Neural progenitor cell (in vitro differentiated cells): ENCODE measurements at regions not wholly inside any gene's neighbourhood (a gene's known extent, or its start where the extent isn't known, plus 50 kb on each side); places are given as distances from the start of the nearest gene placed in this dataset.

ENCODE experiments used
- DNase-seq: peaks from one replicate; pipeline ENCODE4 v3.0.0-alpha.2; 2016; ENCODE audit warnings: low spot score
- H2AFZ ChIP-seq: fragments of 200-600 bp; sonication (generic); replicated peaks from 2 replicates; pipeline ENCODE4 v1.6.1; 2016; ENCODE audit warnings: antibody characterized with exemption
- H3F3A ChIP-seq: fragments of 200-600 bp; sonication (generic); 2 replicates; pipeline ENCODE4 v1.6.1; 2016; ENCODE audit warnings: antibody characterized with exemption, low read depth
- H3K27ac ChIP-seq: fragments of 200-600 bp; sonication (generic); 2 replicates; pipeline ENCODE4 v1.5.1; 2016; ENCODE audit warnings: mild to moderate bottlenecking
- H3K27me3 ChIP-seq: fragments of 200-600 bp; sonication (generic); 2 replicates; pipeline ENCODE4 v1.6.1; 2016; ENCODE audit warnings: mild to moderate bottlenecking, moderate library complexity
- H3K36me3 ChIP-seq: fragments of 200-600 bp; sonication (generic); 2 replicates; pipeline ENCODE4 v1.5.1; 2016
- H3K4me1 ChIP-seq: fragments of 200-600 bp; sonication (generic); 2 replicates; pipeline ENCODE4 v1.6.1; 2016; ENCODE audit warnings: mixed run types
- H3K4me2 ChIP-seq: fragments of 200-600 bp; sonication (generic); 2 replicates; pipeline ENCODE4 v1.6.1; 2016
- H3K4me3 ChIP-seq: fragments of 200-600 bp; sonication (generic); 2 replicates; pipeline ENCODE4 v1.5.1; 2016
- H3K79me2 ChIP-seq: fragments of 200-600 bp; sonication (generic); 2 replicates; pipeline ENCODE4 v1.6.1; 2016; ENCODE audit warnings: low read depth
- H3K9ac ChIP-seq: fragments of 200-600 bp; sonication (generic); 2 replicates; pipeline ENCODE4 v1.6.1; 2016
- H3K9me3 ChIP-seq: fragments of 200-600 bp; sonication (generic); 2 replicates; pipeline ENCODE4 v1.5.1; 2016; ENCODE audit warnings: low read depth
- H4K20me1 ChIP-seq: fragments of 200-600 bp; sonication (generic); 2 replicates; pipeline ENCODE4 v1.6.1; 2016; ENCODE audit warnings: low read depth
- H3K27ac Mint-ChIP-seq: 3 replicates; pipeline ENCODE4 v1.8.0; 2021; ENCODE audit warnings: mixed read lengths
- H3K27me3 Mint-ChIP-seq: 2 replicates; pipeline ENCODE4 v1.8.0; 2022; ENCODE audit warnings: low read depth, mild to moderate bottlenecking, inconsistent platforms, moderate library complexity, mixed read lengths; ENCODE audit not compliant: insufficient read depth
- H3K36me3 Mint-ChIP-seq: 3 replicates; pipeline ENCODE4 v1.8.0; 2021; ENCODE audit warnings: mixed read lengths
- H3K4me1 Mint-ChIP-seq: 3 replicates; pipeline ENCODE4 v1.8.0; 2021; ENCODE audit warnings: mixed read lengths
- H3K4me3 Mint-ChIP-seq: 3 replicates; pipeline ENCODE4 v1.8.0; 2021; ENCODE audit warnings: mild to moderate bottlenecking, moderate library complexity, mixed read lengths
- H3K9me3 Mint-ChIP-seq: 3 replicates; pipeline ENCODE4 v1.8.0; 2020; ENCODE audit warnings: mixed read lengths
- CTCF ChIP-seq: fragments of 200-600 bp; sonication (generic); IDR thresholded peaks from 2 replicates; pipeline ENCODE4 v1.5.1; 2017; ENCODE audit warnings: antibody characterized with exemption, mild to moderate bottlenecking
- EZH2 ChIP-seq: fragments of 200-600 bp; sonication (generic); IDR thresholded peaks from 2 replicates; pipeline ENCODE4 v1.6.1; 2017; ENCODE audit warnings: antibody characterized with exemption, mild to moderate bottlenecking, moderate library complexity
- EZH2phosphoT487 ChIP-seq: fragments of 200-600 bp; sonication (generic); IDR thresholded peaks from 2 replicates; pipeline ENCODE4 v1.6.1; 2017; ENCODE audit warnings: antibody characterized with exemption

- Mint-ChIP-seq H3K4me3 (no peak overlapping the region), H3K36me3 (no peaks in the 10 kb centered on the region), H3K9me3 (peaks cover 2% of the 10 kb centered on the region), H3K27me3 (no peaks in the 10 kb centered on the region), H3K27ac (no peak overlapping the region), H3K4me1 (no peaks in the 10 kb centered on the region)
- Histone ChIP-seq H3K9me3 (no peaks in the 10 kb centered on the region), H3F3A (no peaks in the 10 kb centered on the region), H3K4me3 (no peak overlapping the region), H2AFZ (no peak overlapping the region), H3K79me2 (no peaks in the 10 kb centered on the region), H3K36me3 (no peaks in the 10 kb centered on the region), H3K27me3 (no peaks in the 10 kb centered on the region), H3K27ac (no peak overlapping the region), H3K4me2 (no peak overlapping the region), H4K20me1 (no peaks in the 10 kb centered on the region), H3K4me1 (peaks cover 7% of the 10 kb centered on the region), H3K9ac (no peak overlapping the region)
- TF ChIP-seq EZH2 = no peak
- TF ChIP-seq CTCF = no peak
- no peak for TF ChIP-seq EZH2phosphoT487
- no peak for DNase-seq
Measured at GRCh38 chr4:178349601-178350000, 907.4 kb upstream of the AGA start.

GRCh38 chr4:178351185-178351584 lies 908.9 kb upstream of the AGA start:
- Histone ChIP-seq H3K27ac (no peak overlapping the region), H4K20me1 (no peaks in the 10 kb centered on the region), H3K36me3 (no peaks in the 10 kb centered on the region), H3K4me1 (peaks cover 7% of the 10 kb centered on the region), H3K9me3 (no peaks in the 10 kb centered on the region), H3K27me3 (no peaks in the 10 kb centered on the region), H3K9ac (no peak overlapping the region), H3K79me2 (no peaks in the 10 kb centered on the region), H3F3A (no peaks in the 10 kb centered on the region), H2AFZ (no peak overlapping the region), H3K4me2 (no peak overlapping the region), H3K4me3 (no peak overlapping the region)
- Mint-ChIP-seq H3K27me3 (no peaks in the 10 kb centered on the region), H3K4me1 (no peaks in the 10 kb centered on the region), H3K36me3 (peaks cover 3% of the 10 kb centered on the region), H3K4me3 (no peak overlapping the region), H3K27ac (no peak overlapping the region), H3K9me3 (peaks cover 2% of the 10 kb centered on the region)
- no peak for TF ChIP-seq EZH2
- TF ChIP-seq EZH2phosphoT487 = no peak
- no peak for TF ChIP-seq CTCF
- DNase-seq = no peak

- H3K4me1 ChIP-seq = no peaks in the 10 kb centered on the region
- no peak for DNase-seq
- Mint-ChIP-seq H3K9me3 (no peaks in the 10 kb centered on the region), H3K27me3 (no peaks in the 10 kb centered on the region), H3K4me3 (no peak overlapping the region), H3K36me3 (peaks cover 3% of the 10 kb centered on the region), H3K4me1 (peaks cover 8% of the 10 kb centered on the region), H3K27ac (no peak overlapping the region)
- no peaks in the 10 kb centered on the region for H3F3A ChIP-seq
- H4K20me1 ChIP-seq = no peaks in the 10 kb centered on the region
- H3K4me2 ChIP-seq = no peak overlapping the region
- no peak overlapping the region for H2AFZ ChIP-seq
- H3K79me2 ChIP-seq = no peaks in the 10 kb centered on the region
- no peak overlapping the region for H3K27ac ChIP-seq
- H3K36me3 ChIP-seq = no peaks in the 10 kb centered on the region
- H3K9me3 ChIP-seq = no peaks in the 10 kb centered on the region
- H3K4me3 ChIP-seq = no peak overlapping the region
- H3K9ac ChIP-seq = no peak overlapping the region
- H3K27me3 ChIP-seq = no peaks in the 10 kb centered on the region
- TF ChIP-seq EZH2phosphoT487 (no peak), CTCF (no peak), EZH2 (no peak)
Measured at GRCh38 chr4:178356725-178357124, 914.5 kb upstream of the AGA start.

GRCh38 chr4:178385481-178385880 lies 943.2 kb upstream of the AGA start:
- Mint-ChIP-seq H3K4me1 (no peaks in the 10 kb centered on the region), H3K36me3 (no peaks in the 10 kb centered on the region), H3K27ac (no peak overlapping the region), H3K9me3 (no peaks in the 10 kb centered on the region), H3K27me3 (no peaks in the 10 kb centered on the region), H3K4me3 (no peak overlapping the region)
- H2AFZ ChIP-seq = no peak overlapping the region
- H3K79me2 ChIP-seq = no peaks in the 10 kb centered on the region
- no peaks in the 10 kb centered on the region for H3K4me1 ChIP-seq
- no peak overlapping the region for H3K9ac ChIP-seq
- H4K20me1 ChIP-seq = no peaks in the 10 kb centered on the region
- H3K4me3 ChIP-seq = no peak overlapping the region
- H3K4me2 ChIP-seq = no peak overlapping the region
- no peak overlapping the region for H3K27ac ChIP-seq
- no peaks in the 10 kb centered on the region for H3K9me3 ChIP-seq
- TF ChIP-seq EZH2phosphoT487 = no peak
- TF ChIP-seq EZH2 = no peak
- TF ChIP-seq CTCF = no peak
- H3F3A ChIP-seq = no peaks in the 10 kb centered on the region
- DNase-seq = no peak
- no peaks in the 10 kb centered on the region for H3K27me3 ChIP-seq
- H3K36me3 ChIP-seq = no peaks in the 10 kb centered on the region
